ENCODE measurements at regions not wholly inside any gene's neighbourhood (a gene's known extent, or its start where the extent isn't known, plus 50 kb on each side); places are given as distances from the start of the nearest gene placed in this dataset.

- TF ChIP-seq EP300 (IDR thresholded peaks at IDR 0.05) = no peak
- no peak for TF ChIP-seq CTCF (IDR thresholded peaks at IDR 0.05)
- TF ChIP-seq POLR2A (IDR thresholded peaks at IDR 0.05) = no peak
These were observed 685.7 kb downstream of the SLC16A7 start for GRCh38 chr12:60281522-60281921.

Measured in sigmoid colon (tissue), 4 donors.